H1 (cell line): ENCODE measurements at regions not wholly inside any gene's neighbourhood (a gene's known extent, or its start where the extent isn't known, plus 50 kb on each side); places are given as distances from the start of the nearest gene placed in this dataset.

Experiments
- CTCF ChIA-PET: fragments of 300-600 bp; sonication (Branson Sonifier 250); formaldehyde crosslinking; loops from one replicate; lab custom pipeline; 2021; ENCODE audit not compliant: partially characterized antibody; lab: Charles Lee
- POLR2A ChIA-PET: fragments of 300-600 bp; sonication (Branson Sonifier 250); formaldehyde crosslinking; loops from one replicate; lab custom pipeline; 2021; ENCODE audit warnings: inconsistent platforms; ENCODE audit not compliant: partially characterized antibody; lab: Charles Lee
- DNase-seq, 2 experiments: peaks; one replicate each; pipeline versions ENCODE4 v3.0.0 to v3.0.0-alpha.2; 2010 to 2022; ENCODE audit warnings: low spot score in 2 of 2, low read depth in 1 of 2, mixed read lengths in 1 of 2
- FAIRE-seq: peaks from 2 replicates; lab custom pipeline; 2011; peaks lifted over from hg19 to GRCh38; lab: Jason Lieb, UNC
- H2AFZ ChIP-seq: 2 replicates; pipeline ENCODE4 v1.8.1; 2012; ENCODE audit warnings: low read length, inconsistent platforms
- H2AK5ac ChIP-seq: 2 replicates; pipeline ENCODE4 v1.6.1; 2013; ENCODE audit warnings: low read depth, low read length
- H2BK120ac ChIP-seq: replicated peaks from 2 replicates; pipeline ENCODE3; 2013; ENCODE audit warnings: low read depth, low read length, inconsistent platforms
- H2BK12ac ChIP-seq: 2 replicates; pipeline ENCODE4 v1.6.1; 2013; ENCODE audit warnings: low read depth, low read length
- H2BK15ac ChIP-seq: 2 replicates; pipeline ENCODE4 v1.6.1; 2013; ENCODE audit warnings: low read length
- H2BK20ac ChIP-seq: 2 replicates; pipeline ENCODE4 v1.6.1; 2013; ENCODE audit warnings: low read length
- H2BK5ac ChIP-seq: 2 replicates; pipeline ENCODE4 v1.6.1; 2013; ENCODE audit warnings: low read depth, low read length
- H3K14ac ChIP-seq: 2 replicates; pipeline ENCODE4 v1.6.1; 2013; ENCODE audit warnings: inconsistent platforms; ENCODE audit not compliant: insufficient read length
- H3K18ac ChIP-seq: 2 replicates; pipeline ENCODE4 v1.6.1; 2013; ENCODE audit warnings: low read length; ENCODE audit errors: extremely low read depth
- H3K23ac ChIP-seq: 2 replicates; pipeline ENCODE4 v1.6.1; 2013; ENCODE audit warnings: inconsistent platforms; ENCODE audit not compliant: insufficient read length
- H3K23me2 ChIP-seq: 2 replicates; pipeline ENCODE4 v1.6.1; 2013; ENCODE audit warnings: low read depth, low read length
- H3K27ac ChIP-seq: 2 replicates; pipeline ENCODE4 v1.6.1; 2011; ENCODE audit warnings: low read depth, low read length, inconsistent platforms
- H3K27me3 ChIP-seq, 4 experiments: replicated peaks in 1 of 4; 1 replicate in 1 of 4; 2 replicates in 3 of 4; pipeline versions ENCODE4 v1.6.1 to v1.8.1; 2011 to 2013; ENCODE audit warnings: low read length in 3 of 4, mild to moderate bottlenecking in 3 of 4, inconsistent platforms in 2 of 4, mixed read lengths in 2 of 4, moderate library complexity in 1 of 4; ENCODE audit not compliant: control insufficient read depth in 3 of 4, insufficient read depth in 3 of 4; ENCODE audit errors: extremely low read depth in 1 of 4
- H3K36me3 ChIP-seq, 4 experiments: 2 replicates each; pipeline versions ENCODE4 v1.6.1 to v1.8.1; 2011 to 2013; ENCODE audit warnings: mild to moderate bottlenecking in 4 of 4, low read length in 3 of 4, moderate library complexity in 2 of 4, control low read depth in 1 of 4, inconsistent platforms in 1 of 4; ENCODE audit not compliant: insufficient read depth in 4 of 4, control insufficient read depth in 2 of 4
- H3K4ac ChIP-seq: replicated peaks from 2 replicates; pipeline ENCODE3; 2013; ENCODE audit warnings: low read length, low read depth, mixed read lengths, inconsistent platforms; ENCODE audit not compliant: insufficient read length
- H3K4me1 ChIP-seq, 4 experiments: replicated peaks in 1 of 4; 1 replicate in 1 of 4; 2 replicates in 3 of 4; pipeline versions ENCODE4 v1.6.1 to v1.8.1; 2011 to 2013; ENCODE audit warnings: low read length in 3 of 4, inconsistent platforms in 2 of 4, mixed read lengths in 1 of 4; ENCODE audit not compliant: insufficient read depth in 4 of 4, control insufficient read depth in 3 of 4
- H3K4me2 ChIP-seq, 2 experiments: 2 replicates each; pipeline versions ENCODE4 v1.6.1 to v1.8.1; 2011 to 2013; ENCODE audit warnings: low read depth in 2 of 2, low read length in 2 of 2, control low read depth in 1 of 2, inconsistent platforms in 1 of 2, mild to moderate bottlenecking in 1 of 2; ENCODE audit not compliant: insufficient read depth in 1 of 2
- H3K4me3 ChIP-seq, 4 experiments: fragments of 200-600, 300-600 bp in 1 of 4; sonication (generic), shearing (Covaris generic), sonication (Bioruptor Twin) in 1 of 4; 2 replicates each; pipeline versions ENCODE4 v1.5.1 to v1.8.1; 2011 to 2016; ENCODE audit warnings: low read length in 4 of 4, low read depth in 3 of 4, control low read depth in 2 of 4, inconsistent platforms in 2 of 4, mild to moderate bottlenecking in 2 of 4, mixed read lengths in 1 of 4, moderate library complexity in 1 of 4; ENCODE audit not compliant: insufficient read depth in 2 of 4; ENCODE audit errors: extremely low read depth in 1 of 4
- H3K56ac ChIP-seq: replicated peaks from 2 replicates; pipeline ENCODE3; 2013; ENCODE audit warnings: low read depth, mild to moderate bottlenecking, mixed read lengths, low read length, inconsistent platforms; ENCODE audit not compliant: insufficient read length
- H3K79me1 ChIP-seq: 2 replicates; pipeline ENCODE4 v1.6.1; 2013; ENCODE audit warnings: low read depth, low read length, control low read depth
- H3K79me2 ChIP-seq, 2 experiments: 2 replicates each; pipeline versions ENCODE4 v1.6.1 to v1.8.1; 2012 to 2013; ENCODE audit warnings: low read length in 2 of 2, mild to moderate bottlenecking in 2 of 2, inconsistent platforms in 1 of 2; ENCODE audit not compliant: insufficient read depth in 2 of 2, control insufficient read depth in 1 of 2
- H3K9ac ChIP-seq, 4 experiments: replicated peaks in 1 of 4; 1 replicate in 1 of 4; 2 replicates in 3 of 4; pipeline versions ENCODE4 v1.6.1 to v1.8.1; 2011 to 2013; ENCODE audit warnings: low read depth in 3 of 4, low read length in 3 of 4, control low read depth in 2 of 4, mild to moderate bottlenecking in 2 of 4, moderate library complexity in 2 of 4, inconsistent platforms in 1 of 4; ENCODE audit errors: extremely low read depth in 1 of 4
- H3K9me3 ChIP-seq, 2 experiments: 2 replicates each; pipeline versions ENCODE4 v1.6.1 to v1.8.1; 2012 to 2013; ENCODE audit warnings: mild to moderate bottlenecking in 2 of 2, moderate library complexity in 2 of 2, control low read depth in 1 of 2, inconsistent platforms in 1 of 2, low read depth in 1 of 2, low read length in 1 of 2, mixed read lengths in 1 of 2; ENCODE audit not compliant: insufficient read depth in 2 of 2
- H4K20me1 ChIP-seq, 2 experiments: replicated peaks in 1 of 2; 2 replicates each; pipeline versions ENCODE3 to v1.8.1; 2011 to 2013; ENCODE audit warnings: inconsistent platforms in 2 of 2, low read length in 2 of 2, mild to moderate bottlenecking in 1 of 2; ENCODE audit not compliant: insufficient read depth in 2 of 2, control insufficient read depth in 1 of 2
- H4K5ac ChIP-seq: 2 replicates; pipeline ENCODE4 v1.6.1; 2013; ENCODE audit warnings: low read length, low read depth, mixed read lengths, inconsistent platforms; ENCODE audit not compliant: insufficient read length
- H4K8ac ChIP-seq: 2 replicates; pipeline ENCODE4 v1.8.0; 2013; ENCODE audit warnings: mild to moderate bottlenecking, moderate library complexity, low read length, inconsistent platforms; ENCODE audit not compliant: insufficient read depth; ENCODE audit errors: extremely low read depth
- H4K91ac ChIP-seq: replicated peaks from 2 replicates; pipeline ENCODE3; 2013; ENCODE audit warnings: low read length, mixed read lengths, inconsistent platforms; ENCODE audit not compliant: insufficient read length
- BACH1 ChIP-seq: IDR thresholded peaks from 2 replicates; pipeline ENCODE4 v1.6.1; 2012; ENCODE audit warnings: low read length, improper control_type of control experiment
- CTBP2 ChIP-seq: IDR thresholded peaks from 2 replicates; pipeline ENCODE4 v1.7.0; 2011; ENCODE audit warnings: borderline replicate concordance, mild to moderate bottlenecking, moderate library complexity, mixed read lengths, low read length; ENCODE audit not compliant: insufficient read depth, insufficient read length
- EGR1 ChIP-seq: IDR thresholded peaks from 2 replicates; pipeline ENCODE4 v1.6.1; 2011; ENCODE audit warnings: low read depth, low read length, borderline replicate concordance
- EP300 ChIP-seq, 2 experiments: IDR thresholded peaks; 1 replicate in 1 of 2; 2 replicates in 1 of 2; pipeline ENCODE4 v1.6.1; 2011 to 2012; ENCODE audit warnings: low read depth in 2 of 2, low read length in 2 of 2, mild to moderate bottlenecking in 2 of 2, borderline replicate concordance in 1 of 2, inconsistent platforms in 1 of 2, moderate library complexity in 1 of 2
- GTF2F1 ChIP-seq: IDR thresholded peaks from 2 replicates; pipeline ENCODE4 v1.6.1; 2012; ENCODE audit warnings: low read depth, low read length, improper control_type of control experiment, borderline replicate concordance
- KDM5A ChIP-seq: fragments of 200-600 bp; IDR thresholded peaks from 2 replicates; pipeline ENCODE4 v1.7.1; 2012; ENCODE audit warnings: mild to moderate bottlenecking, low read length, inconsistent platforms, mixed read lengths
- NANOG ChIP-seq: IDR thresholded peaks from 2 replicates; pipeline ENCODE4 v1.6.1; 2011; ENCODE audit warnings: low read length, low read depth, mild to moderate bottlenecking, inconsistent platforms; ENCODE audit not compliant: insufficient read depth, poor library complexity, severe bottlenecking
- RFX5 ChIP-seq: IDR thresholded peaks from 2 replicates; pipeline ENCODE4 v1.6.1; 2011; ENCODE audit warnings: low read depth, low read length, improper control_type of control experiment, borderline replicate concordance
- SIRT6 ChIP-seq: IDR thresholded peaks from one replicate; pipeline ENCODE4 v1.7.1; 2012; ENCODE audit warnings: low read length, inconsistent platforms
- SP4 ChIP-seq: IDR thresholded peaks from 2 replicates; pipeline ENCODE4 v1.6.1; 2012; ENCODE audit warnings: low read length, inconsistent platforms
- TAF7 ChIP-seq: optimal IDR thresholded peaks from 2 replicates; pipeline ENCODE3; 2011; ENCODE audit warnings: low read depth, mild to moderate bottlenecking, inconsistent platforms, low read length, moderate library complexity, borderline replicate concordance
- WGBS, 2 experiments: shearing (Covaris generic) in 1 of 2; methylation state at CpG; one replicate each; pipeline versions ENCODE4 v1.1.6 to v1.1.7; 2013 to 2015; ENCODE audit warnings: low lambda C conversion rate in 2 of 2, mixed read lengths in 2 of 2, inconsistent platforms in 1 of 2, low coverage in 1 of 2, missing lambda C conversion rate in 1 of 2; ENCODE audit not compliant: insufficient replicate concordance in 2 of 2, insufficient coverage in 1 of 2, insufficient read length in 1 of 2; ENCODE audit errors: extremely low coverage in 1 of 2, missing lambda C conversion rate in 1 of 2; 5-methylcytosine and 5-hydroxymethylcytosine counted together
- TF ChIP-seq, protein P1 (sequence below): IDR thresholded peaks from 2 replicates; pipeline ENCODE4 v1.6.1; 2011; ENCODE audit warnings: low read length, improper control_type of control experiment

DNA sequence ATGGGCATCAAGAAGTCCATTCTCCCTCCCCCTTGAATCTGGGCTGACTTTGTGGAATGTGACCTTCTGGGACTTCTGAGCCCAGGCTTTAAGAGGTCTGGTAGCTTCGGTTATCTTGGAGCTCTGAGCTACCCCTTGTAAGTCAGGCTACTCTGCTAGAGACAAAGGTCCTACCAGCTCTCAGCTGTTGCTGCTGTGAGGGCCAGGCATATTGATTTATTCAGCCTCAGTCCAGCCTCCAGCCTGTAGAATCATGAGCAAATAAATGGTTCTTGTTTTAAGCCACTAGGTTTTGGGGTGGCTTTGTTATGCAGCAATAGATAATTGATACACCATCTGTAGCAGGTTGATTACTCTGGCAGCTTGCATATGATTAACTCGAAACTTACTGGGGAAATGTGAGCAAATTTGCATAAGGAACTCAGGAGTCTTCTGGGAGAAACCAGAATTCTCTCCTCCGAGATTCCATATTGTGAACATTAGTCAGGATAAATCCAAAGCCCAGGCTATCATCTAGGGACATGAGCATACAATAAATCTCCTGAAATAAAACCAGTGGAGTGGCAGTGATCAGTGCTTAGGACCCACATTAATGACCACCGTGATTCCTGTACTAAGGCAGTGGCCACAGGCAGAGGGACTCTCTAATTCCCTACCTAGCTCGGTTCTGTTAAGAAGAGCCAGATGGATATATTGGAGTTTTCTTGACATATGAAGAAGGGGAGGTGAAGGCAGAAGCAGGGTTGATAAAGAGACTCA lies 336.1 kb downstream of the CDC5L start:
- no peak overlapping the region for H3K9ac ChIP-seq
- H3K4me3 ChIP-seq = no peak overlapping the region
- no peaks in the 10 kb centered on the region for H3K23me2 ChIP-seq
- H3K79me2 ChIP-seq = no peaks in the 10 kb centered on the region
- H3K4ac ChIP-seq = no peak overlapping the region
- H2AFZ ChIP-seq = no peak overlapping the region
- no peaks in the 10 kb centered on the region for H3K79me1 ChIP-seq
- no peak for DNase-seq
- no peaks in the 10 kb centered on the region for H4K20me1 ChIP-seq
- POLR2A ChIA-PET = no interaction called here
- H3K27me3 ChIP-seq = no peaks in the 10 kb centered on the region
- FAIRE-seq = no peak
- H3K9me3 ChIP-seq = no peaks in the 10 kb centered on the region
- no peak overlapping the region for H3K14ac ChIP-seq
- CTCF ChIA-PET = no interaction called here
- H3K4me1 ChIP-seq = no peaks in the 10 kb centered on the region; a peak in 1 of 7 replicates
- H2BK20ac ChIP-seq = no peak overlapping the region
- no peak overlapping the region for H3K23ac ChIP-seq
- H2BK12ac ChIP-seq = no peak overlapping the region
- no peak overlapping the region for H3K27ac ChIP-seq
- H3K56ac ChIP-seq = no peak overlapping the region
- H4K5ac ChIP-seq = no peak overlapping the region
- H2BK5ac ChIP-seq = no peak overlapping the region; the same call in 1 of the 2 replicates
- H4K8ac ChIP-seq = no peak overlapping the region
- 87% methylated on average over 5 of the region's 5 CpGs; no CpG with 5 or more reads in 1 of the 2 experiments for WGBS, 2 experiments
- H2BK120ac ChIP-seq = no peak overlapping the region
- no peak overlapping the region for H2BK15ac ChIP-seq
- no peak overlapping the region for H2AK5ac ChIP-seq
- no peak overlapping the region for H4K91ac ChIP-seq
- no peak overlapping the region for H3K18ac ChIP-seq
- H3K36me3 ChIP-seq = no peaks in the 10 kb centered on the region
- no peak overlapping the region for H3K4me2 ChIP-seq
- TF ChIP-seq, protein P1, sequence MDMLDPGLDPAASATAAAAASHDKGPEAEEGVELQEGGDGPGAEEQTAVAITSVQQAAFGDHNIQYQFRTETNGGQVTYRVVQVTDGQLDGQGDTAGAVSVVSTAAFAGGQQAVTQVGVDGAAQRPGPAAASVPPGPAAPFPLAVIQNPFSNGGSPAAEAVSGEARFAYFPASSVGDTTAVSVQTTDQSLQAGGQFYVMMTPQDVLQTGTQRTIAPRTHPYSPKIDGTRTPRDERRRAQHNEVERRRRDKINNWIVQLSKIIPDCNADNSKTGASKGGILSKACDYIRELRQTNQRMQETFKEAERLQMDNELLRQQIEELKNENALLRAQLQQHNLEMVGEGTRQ = no peak
- TF ChIP-seq TAF7 (no peak), SP4 (no peak), BACH1 (no peak), EP300 (IDR thresholded peaks at IDR 0.05; ENCODE audit: borderline replicate concordance in 1 of 2, low read depth in 2 of 2, low read length in 2 of 2) (no peak), SIRT6 (no peak), CTBP2 (no peak), NANOG (no peak), RFX5 (no peak), EGR1 (no peak), GTF2F1 (no peak), KDM5A (no peak)
